ENCODE measurements at regions not wholly inside any gene's neighbourhood (a gene's known extent, or its start where the extent isn't known, plus 50 kb on each side); places are given as distances from the start of the nearest gene placed in this dataset.

DNA sequence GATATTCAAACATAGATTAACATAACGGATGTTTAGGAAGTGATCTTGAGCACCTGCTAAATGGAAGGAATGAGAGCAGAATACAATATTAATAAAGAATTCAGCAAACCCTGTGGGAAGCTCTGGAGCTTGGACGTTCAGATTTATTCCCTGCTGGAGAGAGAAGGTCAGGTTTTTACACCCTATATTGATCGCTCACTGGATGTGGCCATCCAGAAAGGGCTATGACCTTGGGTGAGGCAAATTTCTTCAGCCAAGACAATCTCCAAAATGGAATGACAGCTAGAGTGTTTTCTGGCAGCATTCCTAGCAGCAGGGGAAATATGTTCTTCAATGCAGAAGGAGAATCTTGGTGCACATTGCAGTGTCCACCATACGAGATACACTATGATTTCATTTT lies 288.3 kb downstream of the IRS1 start:
- TF ChIP-seq RAD21 (IDR thresholded peaks at IDR 0.05) (peak; percentile 58 to 78), EGR1 (IDR thresholded peaks at IDR 0.05; ENCODE audit: low read depth in 2 of 2) (no peak), FOXA1 (IDR thresholded peaks at IDR 0.05) (no peak), TAF1 (conservative IDR thresholded peaks at IDR 0.05) (no peak)
- TF ChIP-seq, protein P1, sequence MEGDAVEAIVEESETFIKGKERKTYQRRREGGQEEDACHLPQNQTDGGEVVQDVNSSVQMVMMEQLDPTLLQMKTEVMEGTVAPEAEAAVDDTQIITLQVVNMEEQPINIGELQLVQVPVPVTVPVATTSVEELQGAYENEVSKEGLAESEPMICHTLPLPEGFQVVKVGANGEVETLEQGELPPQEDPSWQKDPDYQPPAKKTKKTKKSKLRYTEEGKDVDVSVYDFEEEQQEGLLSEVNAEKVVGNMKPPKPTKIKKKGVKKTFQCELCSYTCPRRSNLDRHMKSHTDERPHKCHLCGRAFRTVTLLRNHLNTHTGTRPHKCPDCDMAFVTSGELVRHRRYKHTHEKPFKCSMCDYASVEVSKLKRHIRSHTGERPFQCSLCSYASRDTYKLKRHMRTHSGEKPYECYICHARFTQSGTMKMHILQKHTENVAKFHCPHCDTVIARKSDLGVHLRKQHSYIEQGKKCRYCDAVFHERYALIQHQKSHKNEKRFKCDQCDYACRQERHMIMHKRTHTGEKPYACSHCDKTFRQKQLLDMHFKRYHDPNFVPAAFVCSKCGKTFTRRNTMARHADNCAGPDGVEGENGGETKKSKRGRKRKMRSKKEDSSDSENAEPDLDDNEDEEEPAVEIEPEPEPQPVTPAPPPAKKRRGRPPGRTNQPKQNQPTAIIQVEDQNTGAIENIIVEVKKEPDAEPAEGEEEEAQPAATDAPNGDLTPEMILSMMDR (IDR thresholded peaks at IDR 0.05; ENCODE audit: low read depth, low read length, missing input control) = peak; percentile 46
- TF ChIP-seq, protein P2, sequence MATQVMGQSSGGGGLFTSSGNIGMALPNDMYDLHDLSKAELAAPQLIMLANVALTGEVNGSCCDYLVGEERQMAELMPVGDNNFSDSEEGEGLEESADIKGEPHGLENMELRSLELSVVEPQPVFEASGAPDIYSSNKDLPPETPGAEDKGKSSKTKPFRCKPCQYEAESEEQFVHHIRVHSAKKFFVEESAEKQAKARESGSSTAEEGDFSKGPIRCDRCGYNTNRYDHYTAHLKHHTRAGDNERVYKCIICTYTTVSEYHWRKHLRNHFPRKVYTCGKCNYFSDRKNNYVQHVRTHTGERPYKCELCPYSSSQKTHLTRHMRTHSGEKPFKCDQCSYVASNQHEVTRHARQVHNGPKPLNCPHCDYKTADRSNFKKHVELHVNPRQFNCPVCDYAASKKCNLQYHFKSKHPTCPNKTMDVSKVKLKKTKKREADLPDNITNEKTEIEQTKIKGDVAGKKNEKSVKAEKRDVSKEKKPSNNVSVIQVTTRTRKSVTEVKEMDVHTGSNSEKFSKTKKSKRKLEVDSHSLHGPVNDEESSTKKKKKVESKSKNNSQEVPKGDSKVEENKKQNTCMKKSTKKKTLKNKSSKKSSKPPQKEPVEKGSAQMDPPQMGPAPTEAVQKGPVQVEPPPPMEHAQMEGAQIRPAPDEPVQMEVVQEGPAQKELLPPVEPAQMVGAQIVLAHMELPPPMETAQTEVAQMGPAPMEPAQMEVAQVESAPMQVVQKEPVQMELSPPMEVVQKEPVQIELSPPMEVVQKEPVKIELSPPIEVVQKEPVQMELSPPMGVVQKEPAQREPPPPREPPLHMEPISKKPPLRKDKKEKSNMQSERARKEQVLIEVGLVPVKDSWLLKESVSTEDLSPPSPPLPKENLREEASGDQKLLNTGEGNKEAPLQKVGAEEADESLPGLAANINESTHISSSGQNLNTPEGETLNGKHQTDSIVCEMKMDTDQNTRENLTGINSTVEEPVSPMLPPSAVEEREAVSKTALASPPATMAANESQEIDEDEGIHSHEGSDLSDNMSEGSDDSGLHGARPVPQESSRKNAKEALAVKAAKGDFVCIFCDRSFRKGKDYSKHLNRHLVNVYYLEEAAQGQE (IDR thresholded peaks at IDR 0.05) = peak; percentile 21

Measured in liver (tissue), 3 donors.